HG03175 (cell line): ENCODE measurements at regions not wholly inside any gene's neighbourhood (a gene's known extent, or its start where the extent isn't known, plus 50 kb on each side); places are given as distances from the start of the nearest gene placed in this dataset.

Experiments
- ATAC-seq: cut with Tn5 transposase; IDR thresholded peaks from one replicate; pipeline ENCODE4 v1.9.1; 2021; ENCODE audit warnings: mild to moderate bottlenecking, moderate library complexity; ENCODE audit not compliant: unreplicated experiment

DNA sequence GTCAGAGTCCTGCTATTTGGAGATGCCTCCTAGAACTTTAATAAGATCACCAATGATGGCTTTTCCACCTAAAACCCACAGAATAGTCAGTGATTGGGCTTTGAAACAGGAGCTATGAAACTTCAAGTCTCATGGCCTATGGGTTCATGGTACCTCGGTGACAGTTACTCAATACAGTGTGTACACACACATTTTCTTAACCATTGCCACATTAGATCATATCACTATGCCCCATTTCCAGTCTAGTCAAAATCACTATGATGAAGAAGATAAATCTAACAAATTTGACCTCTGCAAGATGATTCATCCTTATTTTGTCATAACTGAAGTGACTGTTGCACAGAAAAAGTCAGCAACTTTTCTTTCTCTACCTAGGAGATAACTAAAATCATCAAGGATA, 86.8 kb upstream of the OR13F1 start:
- no peak for ATAC-seq

DNA sequence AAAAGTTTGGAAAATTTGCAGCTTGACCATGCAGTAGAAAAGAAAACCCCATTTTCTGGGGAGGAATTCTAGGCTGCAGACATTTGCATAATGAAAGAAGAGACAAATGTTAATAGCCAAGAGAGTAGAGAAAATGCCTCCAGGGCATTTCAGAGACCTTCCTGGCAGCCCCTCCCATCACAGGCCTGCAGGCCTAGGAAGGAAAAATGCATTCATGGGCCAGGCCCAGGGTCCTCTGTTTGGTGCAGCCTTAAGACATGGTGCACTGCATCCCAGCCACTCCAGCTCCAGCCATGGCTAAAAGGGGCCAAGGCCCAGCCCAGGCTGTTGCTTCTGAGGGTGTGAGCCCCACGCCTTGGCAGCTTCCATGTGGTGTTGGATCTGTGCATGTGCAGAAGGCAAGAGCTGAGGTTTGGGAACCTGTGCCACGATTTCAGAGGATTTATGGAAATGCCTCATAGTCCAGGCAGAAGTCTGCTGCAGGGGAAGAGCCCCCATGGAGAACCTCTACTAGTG, 75.0 kb upstream of the OR13F1 start:
- ATAC-seq: no peak

DNA sequence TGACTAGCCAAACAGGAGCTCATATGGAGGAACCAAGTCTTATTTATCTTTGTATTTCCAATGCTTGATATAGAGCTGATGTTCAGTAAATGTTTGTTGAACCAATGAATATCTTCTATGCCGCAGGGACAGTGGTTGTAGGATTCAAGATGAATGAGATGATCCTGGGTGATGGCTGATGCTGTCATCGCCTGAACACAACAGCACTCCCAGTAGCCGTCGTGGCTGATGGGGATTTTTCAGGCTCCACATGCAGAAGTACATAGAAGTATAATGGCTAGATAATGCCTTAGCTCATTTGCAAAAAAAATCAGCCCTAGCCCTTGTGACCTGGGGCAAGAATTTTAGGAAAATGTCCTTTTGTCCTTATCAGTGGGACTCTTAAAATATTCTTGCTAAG, 69.0 kb upstream of the OR13F1 start:
- no peak for ATAC-seq

DNA sequence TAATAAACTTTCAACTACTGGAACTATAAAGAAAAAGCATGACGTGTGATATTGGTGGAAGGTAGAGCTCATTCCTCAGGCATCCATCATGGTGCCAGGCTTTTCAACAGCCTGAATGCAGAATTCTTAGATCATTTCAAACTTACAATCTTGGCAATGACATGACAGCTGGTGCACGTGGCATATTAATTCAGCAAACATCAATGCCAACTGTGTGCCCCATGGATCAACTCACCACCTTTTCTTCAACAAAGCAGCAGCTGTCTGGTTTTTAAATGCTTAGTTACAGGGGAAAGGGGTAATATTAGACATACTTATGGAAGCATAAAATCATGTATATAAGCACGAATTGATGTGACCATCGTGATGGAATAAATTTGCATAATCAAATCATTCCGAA, 56.0 kb upstream of the OR13F1 start:
- ATAC-seq: no peak
